ENCODE measurements at regions not wholly inside any gene's neighbourhood (a gene's known extent, or its start where the extent isn't known, plus 50 kb on each side); places are given as distances from the start of the nearest gene placed in this dataset.

GRCh38 chr2:151091583-151091982 lies 170.1 kb downstream of the RBM43 start:
- H3K36me3 Mint-ChIP-seq (ENCODE audit: low read depth) = no peaks in the 10 kb centered on the region
- no peak for DNase-seq
- H3K9me3 Mint-ChIP-seq = no peaks in the 10 kb centered on the region
- H3K4me3 Mint-ChIP-seq = no peak overlapping the region
- H3K27me3 Mint-ChIP-seq = peaks cover 2% of the 10 kb centered on the region
- POLR2A ChIA-PET = no interaction called here
- CTCF ChIA-PET = no interaction called here
- no peaks in the 10 kb centered on the region for H3K4me1 Mint-ChIP-seq
- no peak overlapping the region for H3K27ac Mint-ChIP-seq

GRCh38 chr2:151087377-151087776 lies 174.3 kb downstream of the RBM43 start:
- Mint-ChIP-seq H3K36me3 (ENCODE audit: low read depth) (no peaks in the 10 kb centered on the region), H3K27ac (no peak overlapping the region), H3K9me3 (no peaks in the 10 kb centered on the region), H3K4me1 (peaks cover 5% of the 10 kb centered on the region), H3K4me3 (no peak overlapping the region), H3K27me3 (no peaks in the 10 kb centered on the region)
- no peak for DNase-seq
- ChIA-PET POLR2A (no interaction called here), CTCF (no interaction called here)

GRCh38 chr2:151085181-151085611 lies 176.5 kb downstream of the RBM43 start:
- Mint-ChIP-seq H3K27me3 (no peaks in the 10 kb centered on the region), H3K27ac (no peak overlapping the region), H3K4me3 (no peak overlapping the region), H3K4me1 (peaks cover 5% of the 10 kb centered on the region), H3K36me3 (ENCODE audit: low read depth) (no peaks in the 10 kb centered on the region), H3K9me3 (no peaks in the 10 kb centered on the region)
- ChIA-PET POLR2A (no interaction called here), CTCF (no interaction called here)
- DNase-seq = no peak

GRCh38 chr2:151083856-151084795 lies 177.5 kb downstream of the RBM43 start:
- POLR2A ChIA-PET = no interaction called here
- peaks cover 5% of the 10 kb centered on the region for H3K4me1 Mint-ChIP-seq
- no peaks in the 10 kb centered on the region for H3K27me3 Mint-ChIP-seq
- no peaks in the 10 kb centered on the region for H3K9me3 Mint-ChIP-seq
- no peak overlapping the region for H3K4me3 Mint-ChIP-seq
- CTCF ChIA-PET = interaction anchor here (0.7 kb wide), 1 partner anchor 10 kb away, joined by 3 read pairs; no protein-coding TSS in a partner anchor
- DNase-seq = no peak
- H3K27ac Mint-ChIP-seq = no peak overlapping the region
- H3K36me3 Mint-ChIP-seq (ENCODE audit: low read depth) = no peaks in the 10 kb centered on the region

GRCh38 chr2:151078889-151079288 lies 182.8 kb downstream of the RBM43 start:
- H3K4me1 Mint-ChIP-seq = peaks cover 5% of the 10 kb centered on the region
- DNase-seq = no peak
- peaks cover 2% of the 10 kb centered on the region for H3K27me3 Mint-ChIP-seq
- CTCF ChIA-PET = no interaction called here
- H3K27ac Mint-ChIP-seq = no peak overlapping the region
- H3K9me3 Mint-ChIP-seq = no peaks in the 10 kb centered on the region
- no peaks in the 10 kb centered on the region for H3K36me3 Mint-ChIP-seq (ENCODE audit: low read depth)
- POLR2A ChIA-PET = no interaction called here
- no peak overlapping the region for H3K4me3 Mint-ChIP-seq

- H3K4me3 Mint-ChIP-seq = no peak overlapping the region
Observed at GRCh38 chr2:151071906-151072305, 189.8 kb downstream of the RBM43 start.

GRCh38 chr2:151071382-151071781 lies 190.3 kb downstream of the RBM43 start:
- no peaks in the 10 kb centered on the region for H3K36me3 Mint-ChIP-seq (ENCODE audit: low read depth)
- CTCF ChIA-PET = no interaction called here
- no peak for DNase-seq
- POLR2A ChIA-PET = interaction anchor here (0.6 kb wide), 1 partner anchor 973 kb away, joined by 4 read pairs; no protein-coding TSS in a partner anchor
- no peak overlapping the region for H3K27ac Mint-ChIP-seq
- no peaks in the 10 kb centered on the region for H3K9me3 Mint-ChIP-seq
- peaks cover 4% of the 10 kb centered on the region for H3K27me3 Mint-ChIP-seq
- H3K4me1 Mint-ChIP-seq = no peaks in the 10 kb centered on the region
- H3K4me3 Mint-ChIP-seq = no peak overlapping the region

More at GRCh38 chr2:151071906-151072305, 189.8 kb downstream of the RBM43 start:
- CTCF ChIA-PET = no interaction called here
- Mint-ChIP-seq H3K4me1 (no peaks in the 10 kb centered on the region), H3K27ac (no peak overlapping the region), H3K27me3 (peaks cover 4% of the 10 kb centered on the region), H3K9me3 (no peaks in the 10 kb centered on the region), H3K36me3 (ENCODE audit: low read depth) (no peaks in the 10 kb centered on the region)
- DNase-seq = no peak
- POLR2A ChIA-PET = no interaction called here

GRCh38 chr2:151070253-151070652 lies 191.4 kb downstream of the RBM43 start:
- H3K9me3 Mint-ChIP-seq = no peaks in the 10 kb centered on the region
- ChIA-PET POLR2A (no interaction called here), CTCF (no interaction called here)
- DNase-seq = no peak
- no peaks in the 10 kb centered on the region for H3K36me3 Mint-ChIP-seq (ENCODE audit: low read depth)
- no peak overlapping the region for H3K27ac Mint-ChIP-seq
- no peak overlapping the region for H3K4me3 Mint-ChIP-seq
- no peaks in the 10 kb centered on the region for H3K4me1 Mint-ChIP-seq
- H3K27me3 Mint-ChIP-seq = peaks cover 4% of the 10 kb centered on the region

- Mint-ChIP-seq H3K27me3 (peaks cover 1% of the 10 kb centered on the region), H3K36me3 (ENCODE audit: low read depth) (no peaks in the 10 kb centered on the region), H3K4me3 (no peak overlapping the region), H3K9me3 (no peaks in the 10 kb centered on the region), H3K27ac (no peak overlapping the region), H3K4me1 (no peaks in the 10 kb centered on the region)
- no peak for DNase-seq
- POLR2A ChIA-PET = no interaction called here
- CTCF ChIA-PET = no interaction called here
Observed at GRCh38 chr2:151067658-151068369, 193.8 kb downstream of the RBM43 start.

- Mint-ChIP-seq H3K4me1 (no peaks in the 10 kb centered on the region), H3K27me3 (peaks cover 7% of the 10 kb centered on the region), H3K36me3 (ENCODE audit: low read depth) (no peaks in the 10 kb centered on the region), H3K27ac (no peak overlapping the region), H3K4me3 (no peak overlapping the region), H3K9me3 (no peaks in the 10 kb centered on the region)
- ChIA-PET POLR2A (no interaction called here), CTCF (interaction anchor here (0.8 kb wide), 1 partner anchor 12 kb away, joined by 3 read pairs; no protein-coding TSS in a partner anchor)
- DNase-seq = no peak
Observed at GRCh38 chr2:151063271-151063670, 198.4 kb downstream of the RBM43 start.

GRCh38 chr2:151060287-151060686 lies 201.4 kb downstream of the RBM43 start:
- no peaks in the 10 kb centered on the region for H3K36me3 Mint-ChIP-seq (ENCODE audit: low read depth)
- POLR2A ChIA-PET = no interaction called here
- H3K27ac Mint-ChIP-seq = no peak overlapping the region
- CTCF ChIA-PET = no interaction called here
- no peaks in the 10 kb centered on the region for H3K4me1 Mint-ChIP-seq
- peaks cover 7% of the 10 kb centered on the region for H3K27me3 Mint-ChIP-seq
- H3K4me3 Mint-ChIP-seq = no peak overlapping the region
- no peak for DNase-seq
- H3K9me3 Mint-ChIP-seq = no peaks in the 10 kb centered on the region

GRCh38 chr2:151056870-151057269 lies 204.8 kb downstream of the RBM43 start:
- DNase-seq = no peak
- Mint-ChIP-seq H3K27ac (no peak overlapping the region), H3K9me3 (no peaks in the 10 kb centered on the region), H3K4me3 (no peak overlapping the region), H3K4me1 (no peaks in the 10 kb centered on the region), H3K27me3 (peaks cover 7% of the 10 kb centered on the region), H3K36me3 (ENCODE audit: low read depth) (no peaks in the 10 kb centered on the region)
- POLR2A ChIA-PET = no interaction called here
- CTCF ChIA-PET = interaction anchor here (0.6 kb wide), 1 partner anchor 130 kb away, joined by 3 read pairs; no protein-coding TSS in a partner anchor

GRCh38 chr2:151053661-151053990 lies 208.0 kb downstream of the RBM43 start:
- H3K36me3 Mint-ChIP-seq (ENCODE audit: low read depth) = no peaks in the 10 kb centered on the region
- no peak overlapping the region for H3K27ac Mint-ChIP-seq
- POLR2A ChIA-PET = no interaction called here
- H3K27me3 Mint-ChIP-seq = no peaks in the 10 kb centered on the region
- DNase-seq = no peak
- no peaks in the 10 kb centered on the region for H3K9me3 Mint-ChIP-seq
- CTCF ChIA-PET = no interaction called here
- no peaks in the 10 kb centered on the region for H3K4me1 Mint-ChIP-seq
- no peak overlapping the region for H3K4me3 Mint-ChIP-seq

Measured in activated CD4-positive, alpha-beta T cell treated with anti-CD3 and anti-CD28 coated beads, Interleukin-2, amount 10 ng/mL, durations not matched to agents 7 days and 5 days (primary cell).